ENCODE measurements at regions not wholly inside any gene's neighbourhood (a gene's known extent, or its start where the extent isn't known, plus 50 kb on each side); places are given as distances from the start of the nearest gene placed in this dataset.

- Histone ChIP-seq H3K4me3 (ENCODE audit: low read depth, low read length) (no peak overlapping the region), H3K79me2 (no peaks in the 10 kb centered on the region), H2AFZ (no peak overlapping the region), H3K4me1 (no peaks in the 10 kb centered on the region), H3K9me3 (ENCODE audit: control insufficient read depth, low read length) (no peaks in the 10 kb centered on the region), H3K27ac (no peak overlapping the region), H3K27me3 (ENCODE audit: control insufficient read depth, insufficient read depth, low read length) (no peaks in the 10 kb centered on the region), H3K36me3 (ENCODE audit: control insufficient read depth, insufficient read depth, low read length) (no peaks in the 10 kb centered on the region), H3K9ac (no peak overlapping the region), H3K4me2 (ENCODE audit: low read length) (no peak overlapping the region)
- TF ChIP-seq CTCF (IDR thresholded peaks at IDR 0.05): no peak
These were observed 1928.6 kb downstream of the PCDH9 start for GRCh38 chr13:65301506-65301905.

GRCh38 chr13:65300220-65300619 is 1929.9 kb downstream of the PCDH9 start:
- H3K9ac ChIP-seq: no peak overlapping the region
- no peaks in the 10 kb centered on the region for H3K9me3 ChIP-seq (ENCODE audit: control insufficient read depth, low read length)
- H3K79me2 ChIP-seq: no peaks in the 10 kb centered on the region
- H3K4me2 ChIP-seq (ENCODE audit: low read length): no peak overlapping the region
- H3K36me3 ChIP-seq (ENCODE audit: control insufficient read depth, insufficient read depth, low read length): no peaks in the 10 kb centered on the region
- H3K4me3 ChIP-seq (ENCODE audit: low read depth, low read length): no peak overlapping the region
- no peak for TF ChIP-seq CTCF (IDR thresholded peaks at IDR 0.05)
- H2AFZ ChIP-seq: no peak overlapping the region
- H3K27me3 ChIP-seq (ENCODE audit: control insufficient read depth, insufficient read depth, low read length): no peaks in the 10 kb centered on the region
- H3K27ac ChIP-seq: no peak overlapping the region
- H3K4me1 ChIP-seq: no peaks in the 10 kb centered on the region

- Histone ChIP-seq H3K36me3 (ENCODE audit: control insufficient read depth, insufficient read depth, low read length) (no peaks in the 10 kb centered on the region), H3K4me2 (ENCODE audit: low read length) (no peak overlapping the region), H3K4me3 (ENCODE audit: low read depth, low read length) (no peak overlapping the region), H2AFZ (no peak overlapping the region), H3K9me3 (ENCODE audit: control insufficient read depth, low read length) (no peaks in the 10 kb centered on the region), H3K79me2 (no peaks in the 10 kb centered on the region), H3K9ac (no peak overlapping the region), H3K27ac (no peak overlapping the region), H3K27me3 (ENCODE audit: control insufficient read depth, insufficient read depth, low read length) (no peaks in the 10 kb centered on the region), H3K4me1 (no peaks in the 10 kb centered on the region)
- TF ChIP-seq CTCF (IDR thresholded peaks at IDR 0.05): no peak
These were observed 1936.5 kb downstream of the PCDH9 start for GRCh38 chr13:65293530-65294198.

- H3K79me2 ChIP-seq: no peaks in the 10 kb centered on the region
- no peak overlapping the region for H3K27ac ChIP-seq
- no peak overlapping the region for H3K4me2 ChIP-seq (ENCODE audit: low read length)
- TF ChIP-seq CTCF (IDR thresholded peaks at IDR 0.05): no peak
- no peak overlapping the region for H3K4me3 ChIP-seq (ENCODE audit: low read depth, low read length)
- H2AFZ ChIP-seq: no peak overlapping the region
- no peaks in the 10 kb centered on the region for H3K9me3 ChIP-seq (ENCODE audit: control insufficient read depth, low read length)
- H3K4me1 ChIP-seq: no peaks in the 10 kb centered on the region
- no peak overlapping the region for H3K9ac ChIP-seq
- H3K27me3 ChIP-seq (ENCODE audit: control insufficient read depth, insufficient read depth, low read length): no peaks in the 10 kb centered on the region
- H3K36me3 ChIP-seq (ENCODE audit: control insufficient read depth, insufficient read depth, low read length): no peaks in the 10 kb centered on the region
These were observed 1937.6 kb downstream of the PCDH9 start for GRCh38 chr13:65292488-65292901.

GRCh38 chr13:65287405-65287804 is 1942.7 kb downstream of the PCDH9 start:
- H2AFZ ChIP-seq: no peak overlapping the region
- no peak overlapping the region for H3K27ac ChIP-seq
- H3K36me3 ChIP-seq (ENCODE audit: control insufficient read depth, insufficient read depth, low read length): no peaks in the 10 kb centered on the region
- no peak overlapping the region for H3K4me3 ChIP-seq (ENCODE audit: low read depth, low read length)
- H3K4me2 ChIP-seq (ENCODE audit: low read length): no peak overlapping the region
- no peaks in the 10 kb centered on the region for H3K4me1 ChIP-seq
- H3K27me3 ChIP-seq (ENCODE audit: control insufficient read depth, insufficient read depth, low read length): no peaks in the 10 kb centered on the region
- TF ChIP-seq CTCF (IDR thresholded peaks at IDR 0.05): no peak
- H3K9ac ChIP-seq: no peak overlapping the region
- no peaks in the 10 kb centered on the region for H3K9me3 ChIP-seq (ENCODE audit: control insufficient read depth, low read length)
- no peaks in the 10 kb centered on the region for H3K79me2 ChIP-seq

All from parathyroid adenoma (tissue), 2 donors.